B cell (primary cell): ENCODE measurements at regions not wholly inside any gene's neighbourhood (a gene's known extent, or its start where the extent isn't known, plus 50 kb on each side); places are given as distances from the start of the nearest gene placed in this dataset.
"Not testable (repeated sequence)": the region's sequence is repeated elsewhere in the genome, so short reads cannot be mapped to it uniquely, and the experiment has no call there.

Source experiments
- CTCF ChIP-seq: fragments of 200-600 bp; IDR thresholded peaks from one replicate; pipeline ENCODE4 v1.8.0; 2022; ENCODE audit warnings: antibody characterized with exemption, mild to moderate bottlenecking
- EZH2 ChIP-seq: IDR thresholded peaks from 2 replicates; pipeline ENCODE4 v1.6.1; 2012; ENCODE audit warnings: borderline replicate concordance, low read depth, mild to moderate bottlenecking, moderate library complexity, low read length; ENCODE audit not compliant: insufficient read depth, poor library complexity, severe bottlenecking

GRCh38 chr13:21274457-21274856 lies 98.0 kb downstream of the MRPL57 start:
- not testable (repeated sequence) for TF ChIP-seq CTCF, EZH2
